Heart left ventricle (tissue), 13 donors: ENCODE measurements at regions not wholly inside any gene's neighbourhood (a gene's known extent, or its start where the extent isn't known, plus 50 kb on each side); places are given as distances from the start of the nearest gene placed in this dataset.
"Not testable (repeated sequence)": the region's sequence is repeated elsewhere in the genome, so short reads cannot be mapped to it uniquely, and the experiment has no call there.

Experiments
- CTCF ChIP-seq, 12 donors: fragments of 200-600 bp; sonication (generic) in 4 of 12; IDR thresholded peaks; one replicate each; pipeline versions ENCODE4 v1.5.0 to v1.8.0; 2018 to 2022; ENCODE audit warnings: antibody characterized with exemption in 12 of 12, mild to moderate bottlenecking in 5 of 12
- POLR2A ChIP-seq, 2 donors: fragments of 450-650 bp; IDR thresholded peaks; one replicate each; pipeline ENCODE4 v1.6.1; 2017; ENCODE audit warnings: antibody characterized with exemption in 2 of 2, mild to moderate bottlenecking in 2 of 2, moderate library complexity in 2 of 2
- donor health status: ischemic (EF 13 %, LVEDD 7.1; RV severe dilation, severe dysfunction).
- donor health status: DM: no; HTN: yes; CAD: no.
- donor health status: DM: no; HTN: no; CAD: no.
- donor health status: ischemic (EF 25% LVEDD 6.9; RV normal size, moderate dysfunction).
- donor health status: ischemic (EF 25% LVEDD 5.7; RV mildly dilated, moderate dysfunction).
- donor health status: ischemic (EF 35%, LVEDD 5.7; RV mildly dilated, moderate dysfunction).
- donor health status: nonischemic (EF 11% LVEDD 7.7; RV severe dilation, severe dysfunction).
- donor health status: DM: yes; HTN: yes; CAD: no.
- donor health status: PGD.
- donor health status: ischemic (EF 29% LVEDD 5.4; RV normal size, mild dysfunction).
- donor health status: nonischemic (EF 23%, LVEDD 6.1; RV moderate dilation, normal function).

- not testable (repeated sequence) for TF ChIP-seq CTCF, POLR2A (IDR thresholded peaks at IDR 0.05)
These were observed 301.2 kb downstream of the GOLGA6L6 start for GRCh38 chr15:20240366-20240917.
